ENCODE measurements at regions not wholly inside any gene's neighbourhood (a gene's known extent, or its start where the extent isn't known, plus 50 kb on each side); places are given as distances from the start of the nearest gene placed in this dataset.

DNA sequence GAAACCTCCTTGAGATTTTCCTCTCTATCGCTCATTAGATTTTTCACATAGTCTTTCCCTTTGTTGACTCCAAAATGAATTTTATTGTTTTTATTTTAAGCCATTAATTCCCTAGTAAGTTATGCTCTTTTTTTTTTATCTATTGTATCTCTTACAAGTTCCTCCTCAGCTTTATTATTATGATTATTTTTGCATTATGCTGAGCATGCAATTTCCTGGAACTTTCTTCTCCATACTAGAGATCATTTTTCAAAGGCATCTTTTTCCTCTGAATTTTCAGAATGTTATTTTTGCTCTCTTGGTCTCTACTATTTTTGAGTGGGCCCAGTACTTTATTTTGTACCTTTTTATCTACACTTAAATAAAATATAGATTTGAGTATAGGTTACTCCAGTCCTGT lies 376.6 kb upstream of the SEMA6A start:
- TF ChIP-seq, protein P1, sequence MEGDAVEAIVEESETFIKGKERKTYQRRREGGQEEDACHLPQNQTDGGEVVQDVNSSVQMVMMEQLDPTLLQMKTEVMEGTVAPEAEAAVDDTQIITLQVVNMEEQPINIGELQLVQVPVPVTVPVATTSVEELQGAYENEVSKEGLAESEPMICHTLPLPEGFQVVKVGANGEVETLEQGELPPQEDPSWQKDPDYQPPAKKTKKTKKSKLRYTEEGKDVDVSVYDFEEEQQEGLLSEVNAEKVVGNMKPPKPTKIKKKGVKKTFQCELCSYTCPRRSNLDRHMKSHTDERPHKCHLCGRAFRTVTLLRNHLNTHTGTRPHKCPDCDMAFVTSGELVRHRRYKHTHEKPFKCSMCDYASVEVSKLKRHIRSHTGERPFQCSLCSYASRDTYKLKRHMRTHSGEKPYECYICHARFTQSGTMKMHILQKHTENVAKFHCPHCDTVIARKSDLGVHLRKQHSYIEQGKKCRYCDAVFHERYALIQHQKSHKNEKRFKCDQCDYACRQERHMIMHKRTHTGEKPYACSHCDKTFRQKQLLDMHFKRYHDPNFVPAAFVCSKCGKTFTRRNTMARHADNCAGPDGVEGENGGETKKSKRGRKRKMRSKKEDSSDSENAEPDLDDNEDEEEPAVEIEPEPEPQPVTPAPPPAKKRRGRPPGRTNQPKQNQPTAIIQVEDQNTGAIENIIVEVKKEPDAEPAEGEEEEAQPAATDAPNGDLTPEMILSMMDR (IDR thresholded peaks at IDR 0.05; ENCODE audit: low read length): no peak
- TF ChIP-seq EZH2 (optimal IDR thresholded peaks at IDR 0.05; ENCODE audit: low read depth, low read length) (no peak), EZH2phosphoT487 (IDR thresholded peaks at IDR 0.05; ENCODE audit: low read length) (no peak)
